GM04503 (cell line): ENCODE measurements at regions not wholly inside any gene's neighbourhood (a gene's known extent, or its start where the extent isn't known, plus 50 kb on each side); places are given as distances from the start of the nearest gene placed in this dataset.

Experiments
- DNase-seq: peaks from one replicate; pipeline ENCODE4 v3.0.0-alpha.2; 2012; ENCODE audit warnings: low read depth

DNA sequence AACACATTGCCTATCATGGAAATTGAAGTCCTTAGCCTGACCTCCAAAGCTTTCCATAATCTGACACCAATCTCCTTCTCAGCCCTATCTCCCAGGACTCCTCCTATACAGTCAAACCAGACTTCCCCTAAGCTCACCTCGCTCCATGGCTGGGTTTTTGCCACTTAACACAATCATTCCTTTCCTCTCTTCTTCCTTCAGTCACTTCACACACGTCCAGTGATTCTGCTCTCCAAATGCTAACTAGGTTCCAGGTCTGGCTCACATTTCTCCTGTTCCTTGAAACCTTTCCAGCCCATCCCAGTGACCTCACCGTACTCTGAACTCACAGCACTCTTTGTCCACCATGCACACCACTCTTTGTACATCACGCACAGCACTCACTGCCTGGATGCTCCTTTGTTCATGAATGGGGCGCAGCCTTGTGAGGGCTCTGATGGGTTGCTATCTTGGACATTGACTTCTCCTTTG lies 98.4 kb downstream of the GLUL start:
- no peak for DNase-seq

DNA sequence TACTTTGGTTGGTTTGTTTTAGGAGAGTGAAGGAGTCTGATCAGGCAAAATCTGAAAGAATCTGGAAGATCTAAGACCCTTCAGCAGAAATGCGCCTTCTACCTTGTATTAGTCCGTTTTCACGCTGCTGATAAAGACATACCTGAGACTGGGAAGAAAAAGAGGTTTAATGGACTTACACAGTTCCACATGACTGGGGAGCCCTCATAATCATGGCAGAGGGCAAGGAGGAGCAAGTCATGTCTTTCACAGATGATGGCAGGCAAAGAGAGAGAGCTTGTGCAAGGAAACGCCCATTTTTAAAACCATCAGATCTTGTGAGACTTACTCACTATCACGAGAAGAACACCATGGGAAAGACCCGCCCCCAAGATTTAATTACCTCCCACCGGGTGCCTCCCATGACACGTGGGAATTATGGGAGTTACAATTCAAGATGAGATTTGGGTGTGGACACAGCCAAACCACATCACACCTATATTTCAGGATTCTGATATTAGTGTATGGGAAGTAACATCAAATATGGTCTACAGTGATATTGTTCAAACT lies 99.3 kb downstream of the GLUL start:
- no peak for DNase-seq

DNA sequence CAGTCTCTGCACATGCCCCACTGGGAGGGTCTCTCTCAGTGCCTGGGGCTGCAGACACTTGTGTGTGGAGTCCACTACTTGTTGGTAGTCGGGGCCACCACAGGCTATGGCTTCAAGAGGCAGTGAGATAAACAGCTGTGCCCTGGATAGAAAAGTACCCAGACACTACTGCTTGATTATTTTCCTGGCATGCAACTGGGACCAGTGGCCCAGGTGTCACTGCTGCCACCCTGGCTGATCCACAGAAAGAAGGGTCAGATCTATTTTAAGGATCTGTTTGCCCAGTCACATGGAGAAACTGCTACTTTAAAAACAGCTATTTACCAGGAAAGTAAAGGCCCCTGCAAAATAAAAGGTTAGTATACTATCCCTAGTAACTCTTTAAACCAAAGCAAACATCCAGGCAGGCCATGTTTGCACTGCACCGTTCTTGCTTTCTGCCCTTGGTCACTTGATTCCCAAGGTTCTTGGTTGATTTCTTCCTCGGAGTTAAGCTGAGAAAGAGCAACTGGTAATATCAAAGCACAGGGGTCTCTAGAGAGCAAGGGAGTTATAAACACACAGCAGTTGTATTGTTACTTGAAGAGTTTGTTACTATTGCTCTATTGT lies 99.9 kb downstream of the GLUL start:
- DNase-seq = no peak

DNA sequence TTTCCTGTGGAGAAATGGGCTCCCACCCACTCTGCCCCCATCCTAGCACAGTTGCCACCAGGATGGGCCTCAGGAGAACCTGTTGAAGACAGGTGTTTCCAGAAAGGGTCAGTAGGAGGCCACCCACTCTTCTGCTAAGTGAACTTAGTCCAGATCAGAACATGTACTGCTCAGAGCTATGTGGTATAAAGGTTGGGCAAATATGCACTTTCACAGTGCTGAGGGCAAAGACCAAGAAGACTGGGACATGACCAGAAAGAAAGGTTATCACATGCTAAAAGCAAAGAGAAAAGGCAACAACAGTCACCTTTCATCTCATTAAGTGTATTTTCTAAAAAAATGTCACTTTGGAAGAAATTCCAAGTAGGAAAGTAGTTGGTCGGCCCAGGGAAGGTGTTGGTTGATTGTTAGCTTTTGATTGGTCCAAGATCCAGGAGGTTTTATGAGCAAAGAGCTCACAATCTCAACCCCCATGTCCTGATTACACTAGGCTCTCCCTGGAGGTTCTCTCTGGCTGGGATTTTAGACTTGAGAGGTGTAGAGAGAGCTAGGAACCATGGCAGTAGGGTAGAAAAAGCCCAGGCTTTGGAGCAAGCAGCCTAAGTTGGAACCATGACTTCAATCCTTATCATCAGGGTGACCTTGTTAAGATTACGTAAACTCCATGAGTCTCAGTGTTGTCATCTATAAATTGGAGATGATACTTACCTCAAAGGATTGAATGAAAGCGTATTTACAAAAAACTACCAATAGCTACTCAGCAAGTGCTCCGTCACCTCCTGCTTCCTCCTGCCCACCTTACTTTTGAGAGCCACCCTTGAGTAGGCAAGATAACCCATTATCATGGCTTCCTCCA lies 102.6 kb downstream of the GLUL start:
- DNase-seq = no peak

DNA sequence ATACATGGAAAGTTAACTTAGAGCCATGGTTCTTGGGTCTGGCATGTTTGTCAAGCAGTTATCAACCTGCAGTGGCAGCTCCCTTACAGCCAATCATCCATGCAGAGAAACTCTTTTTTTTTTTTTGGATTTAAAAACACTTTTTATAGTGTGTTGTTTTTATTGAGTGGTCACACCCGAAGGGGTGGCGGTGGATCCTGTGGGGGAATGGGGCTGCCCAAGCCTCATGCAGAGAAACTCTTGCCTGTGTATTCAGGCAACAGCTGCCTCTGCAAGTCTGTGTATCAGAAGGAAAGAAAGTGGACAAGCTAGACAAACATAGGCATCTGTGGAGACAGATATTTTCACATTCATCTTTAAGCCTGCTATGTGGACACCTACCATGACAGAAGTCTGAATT lies 104.8 kb downstream of the GLUL start:
- no peak for DNase-seq

DNA sequence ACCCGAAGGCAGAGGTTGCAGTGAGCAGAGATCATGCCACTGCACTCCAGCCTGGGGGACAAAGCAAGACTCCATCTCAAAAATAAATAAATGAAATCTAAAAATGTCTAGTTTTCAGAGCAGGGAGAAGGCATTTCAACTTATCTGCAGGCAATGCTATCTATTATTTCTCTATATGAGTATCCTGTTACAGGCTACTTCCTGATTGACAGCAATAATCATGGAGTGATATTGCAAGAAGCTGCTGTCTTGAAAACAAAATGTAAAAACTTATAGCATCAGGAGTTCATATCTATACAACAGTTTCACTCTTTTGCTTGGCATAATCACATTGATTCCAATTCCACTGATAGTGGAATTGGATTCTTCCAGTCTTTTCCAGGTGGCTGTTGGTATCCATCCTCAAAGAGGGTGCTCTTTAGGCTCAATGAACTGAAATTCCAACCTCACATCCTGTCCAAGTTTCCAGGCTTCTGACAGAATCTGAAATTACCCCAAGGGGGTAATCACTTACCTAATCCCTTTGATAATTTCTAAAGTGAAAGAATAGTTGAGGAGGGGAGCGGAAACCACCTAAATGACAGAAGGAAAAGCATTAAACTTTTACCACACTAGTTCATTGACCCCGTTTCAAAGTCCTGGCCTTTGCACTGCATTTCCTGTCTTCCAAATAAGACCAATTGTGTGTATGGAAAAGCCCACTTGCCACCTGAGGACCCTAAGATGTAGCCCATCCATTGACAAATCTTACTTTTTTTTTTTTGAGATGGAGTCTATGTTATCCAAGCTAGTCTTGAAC lies 107.6 kb downstream of the GLUL start:
- DNase-seq = no peak

DNA sequence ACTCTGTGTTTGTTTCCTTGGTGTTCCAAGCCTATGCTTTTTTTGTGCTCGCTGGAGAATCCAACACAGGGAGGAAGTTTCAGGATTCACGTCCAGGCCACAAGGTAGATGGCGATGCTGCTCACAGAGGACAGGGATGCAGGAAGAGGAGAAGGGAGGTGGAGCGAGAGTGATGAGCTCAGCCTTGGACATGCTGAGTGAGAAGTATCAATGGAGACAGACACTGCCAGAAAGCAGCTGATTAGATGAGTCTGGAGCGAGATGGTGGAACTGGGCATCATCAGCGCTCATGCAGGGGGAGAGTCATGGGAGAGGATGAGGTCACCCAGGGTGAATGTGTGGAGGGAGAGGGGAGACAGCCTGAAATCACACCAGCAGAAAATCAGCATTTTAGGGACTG lies 110.0 kb downstream of the GLUL start:
- peak; percentile 9 for DNase-seq

DNA sequence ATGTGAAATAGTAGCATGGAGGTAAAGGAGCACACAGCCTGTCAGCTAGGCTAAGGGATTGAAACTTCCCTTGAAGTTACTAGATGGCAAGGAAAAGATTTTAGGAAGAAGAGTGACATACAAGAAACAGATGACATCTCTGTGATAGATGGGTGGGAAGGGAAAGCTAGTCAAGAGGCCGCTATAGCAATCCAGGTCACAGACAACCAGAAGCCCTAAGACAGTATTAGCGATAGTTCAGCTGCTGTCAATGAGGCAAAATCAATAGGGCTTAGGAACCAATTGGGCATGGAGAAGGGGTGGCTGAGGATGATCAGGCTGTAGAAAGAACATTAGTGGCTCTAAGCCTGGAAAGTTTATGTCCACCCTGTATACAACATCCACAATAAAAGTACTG lies 111.1 kb downstream of the GLUL start:
- no peak for DNase-seq

DNA sequence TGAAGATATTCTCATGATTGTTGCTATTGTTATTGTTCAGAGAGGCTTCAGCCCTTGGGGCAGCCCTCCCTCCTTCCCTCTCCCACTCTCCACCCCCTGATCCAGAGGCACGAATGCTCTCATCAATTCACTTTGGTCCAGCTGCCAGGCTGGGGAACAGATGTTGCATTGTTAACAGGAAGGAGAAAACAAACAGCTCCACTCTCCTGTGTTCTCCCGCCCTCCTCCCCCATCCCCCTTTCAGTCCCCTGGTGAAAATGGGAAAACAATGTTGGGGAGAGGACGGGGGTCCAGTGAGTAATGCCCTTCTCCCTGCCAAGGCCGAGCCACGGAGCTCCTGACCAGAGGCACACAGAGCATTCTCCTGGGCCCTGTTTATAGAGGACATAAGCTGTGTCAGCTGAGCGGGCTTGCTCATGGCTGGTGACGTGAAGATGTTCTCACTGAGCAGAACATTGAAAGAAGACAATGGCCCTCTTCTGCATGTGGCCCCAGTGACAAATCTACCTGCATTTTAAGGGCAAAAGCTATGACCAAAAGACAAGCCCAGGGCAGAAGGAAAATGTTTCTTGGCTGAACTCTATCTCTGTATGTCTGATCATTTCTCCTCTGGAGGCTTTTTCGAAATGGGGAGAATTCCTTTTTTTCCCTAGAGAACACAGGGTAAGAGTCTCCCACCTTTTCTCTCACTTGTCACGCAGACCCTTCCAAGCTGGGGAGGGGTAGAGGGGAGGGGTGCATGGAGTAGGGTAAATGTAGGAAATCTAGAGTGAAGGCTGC lies 111.7 kb downstream of the GLUL start:
- no peak for DNase-seq

DNA sequence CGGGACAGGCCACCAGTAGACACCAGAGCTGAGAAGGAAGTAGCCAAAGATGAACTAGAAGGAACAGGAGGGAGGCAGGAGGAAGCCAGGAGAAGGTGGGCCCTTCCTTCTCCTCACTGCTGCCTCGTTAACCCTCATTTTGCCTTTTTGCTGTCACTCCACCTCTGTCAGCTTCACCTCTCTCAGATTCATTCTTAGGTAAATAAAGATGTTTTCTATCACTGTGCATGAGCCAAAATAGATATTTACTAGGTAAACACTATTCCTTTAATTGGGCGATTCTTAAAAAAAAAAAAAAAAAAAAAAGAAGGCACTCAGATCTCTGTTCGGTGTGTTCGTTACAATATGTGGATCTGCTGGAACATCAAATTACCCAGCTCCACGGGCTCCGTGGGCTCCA lies 112.3 kb downstream of the GLUL start:
- no peak for DNase-seq

DNA sequence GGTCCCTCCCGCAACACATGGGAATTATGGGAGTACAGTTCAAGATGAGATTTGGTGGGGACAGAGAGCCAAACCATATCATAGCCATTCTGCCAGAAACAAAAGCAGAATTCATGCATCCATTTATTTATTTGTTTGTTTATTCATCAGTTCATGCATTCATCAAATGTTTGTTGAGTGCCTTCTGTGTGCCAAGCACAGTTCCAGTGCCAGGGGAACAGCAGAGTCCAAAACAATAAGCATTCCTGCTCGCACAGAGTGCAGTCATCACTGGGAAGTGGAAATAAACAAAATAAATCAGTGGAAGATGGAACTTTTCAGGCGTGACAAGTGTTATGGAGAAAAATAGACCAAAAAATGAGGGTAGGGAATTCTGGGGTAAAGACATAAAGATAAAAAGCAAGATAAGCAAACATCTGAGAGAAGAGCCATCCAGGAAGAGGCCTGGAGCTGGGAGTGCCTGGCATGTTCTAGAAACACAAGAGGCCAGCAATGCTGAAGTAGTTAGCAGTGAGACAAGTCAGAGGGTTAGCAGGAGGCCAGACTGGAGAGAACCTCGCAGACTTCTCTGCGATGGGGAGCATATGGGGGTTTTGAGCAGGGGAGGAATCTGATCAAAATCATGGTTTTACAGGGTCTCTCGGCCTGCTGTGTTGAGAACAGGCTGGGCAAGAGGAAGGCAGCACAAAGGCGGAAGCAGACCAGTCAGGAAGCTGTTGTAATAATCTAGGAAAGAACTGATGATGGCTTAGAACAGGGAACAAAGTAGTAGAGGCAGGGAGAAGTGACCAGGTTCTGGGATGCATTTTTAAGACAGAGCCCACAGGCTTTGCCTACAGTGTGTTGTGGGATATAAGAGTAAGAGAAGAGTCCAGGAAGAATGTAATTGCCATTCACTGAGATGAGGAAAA lies 113.2 kb downstream of the GLUL start:
- DNase-seq = peak; percentile 17

DNA sequence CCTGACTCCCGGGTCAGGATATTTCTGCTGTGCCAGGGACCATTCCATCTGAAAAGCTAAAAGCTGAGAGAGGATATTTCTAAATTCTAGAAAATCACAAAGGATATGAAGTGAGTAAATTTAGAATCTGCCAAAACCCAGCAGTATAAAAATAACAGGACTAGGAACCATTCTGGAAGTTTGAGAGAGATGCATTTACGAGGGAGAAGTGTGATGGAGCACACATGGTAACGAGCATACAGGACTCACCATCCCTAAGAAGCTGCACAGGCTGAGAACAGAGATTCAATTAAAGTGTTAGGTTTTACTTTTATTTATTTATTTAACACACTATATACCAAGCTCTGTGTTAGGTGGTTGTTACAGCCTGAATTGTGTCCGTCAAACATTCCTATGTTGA lies 116.3 kb downstream of the GLUL start:
- no peak for DNase-seq

DNA sequence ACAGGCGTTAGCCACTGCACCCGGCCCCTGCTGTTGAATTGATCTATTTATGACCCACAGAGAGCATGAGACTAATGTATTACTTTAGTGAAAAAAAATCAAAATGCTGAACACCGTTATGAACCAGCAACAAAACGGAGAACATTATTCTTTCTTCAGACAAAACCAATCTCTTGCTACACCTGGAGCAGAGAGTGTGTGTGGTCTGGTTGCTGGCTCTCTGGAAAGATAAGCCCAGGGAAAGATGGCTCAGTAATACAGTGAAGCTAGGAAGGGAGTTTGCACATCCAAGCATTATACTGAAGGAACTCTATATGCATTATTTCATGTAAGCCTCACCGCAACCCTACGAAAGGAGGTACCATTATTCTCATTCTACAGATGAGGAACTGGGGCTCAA lies 117.0 kb downstream of the GLUL start:
- DNase-seq = no peak

DNA sequence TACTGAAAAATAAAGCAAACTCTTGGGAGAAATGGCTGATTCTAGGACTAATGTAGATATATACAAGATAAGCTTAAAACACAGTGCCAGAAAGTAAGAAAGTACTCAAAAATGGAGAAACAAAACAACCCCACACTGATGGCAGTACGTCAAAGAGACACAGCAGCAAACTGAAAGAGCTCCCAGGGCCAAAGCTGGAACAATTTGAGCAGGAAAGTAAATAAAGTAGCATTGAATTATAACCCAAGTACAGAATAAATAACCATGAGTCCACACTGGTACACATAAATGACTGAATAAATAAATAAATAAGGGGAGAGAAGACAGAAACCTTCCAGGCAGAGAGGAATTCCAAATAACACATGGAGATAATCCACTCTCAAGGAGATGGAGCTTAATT lies 120.9 kb downstream of the GLUL start:
- DNase-seq = no peak

DNA sequence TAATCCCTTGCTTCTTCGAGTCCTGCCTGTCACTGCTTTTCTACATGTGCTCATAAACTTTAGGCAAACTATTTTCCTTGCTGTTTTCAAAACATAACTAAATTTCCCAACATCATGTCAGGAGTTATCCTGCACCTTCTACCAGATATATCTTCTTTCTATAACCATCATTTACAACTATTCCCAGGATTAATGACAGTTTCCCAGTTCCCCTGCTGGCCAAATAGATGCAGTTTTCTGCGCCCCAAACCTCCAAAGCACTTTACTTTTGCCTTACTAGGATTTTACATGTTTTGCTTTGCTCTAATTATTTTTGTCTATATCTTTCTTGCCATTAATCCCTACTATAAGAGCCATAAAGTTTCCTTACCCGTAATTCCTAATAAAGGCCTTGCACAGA lies 122.5 kb downstream of the GLUL start:
- DNase-seq = no peak

DNA sequence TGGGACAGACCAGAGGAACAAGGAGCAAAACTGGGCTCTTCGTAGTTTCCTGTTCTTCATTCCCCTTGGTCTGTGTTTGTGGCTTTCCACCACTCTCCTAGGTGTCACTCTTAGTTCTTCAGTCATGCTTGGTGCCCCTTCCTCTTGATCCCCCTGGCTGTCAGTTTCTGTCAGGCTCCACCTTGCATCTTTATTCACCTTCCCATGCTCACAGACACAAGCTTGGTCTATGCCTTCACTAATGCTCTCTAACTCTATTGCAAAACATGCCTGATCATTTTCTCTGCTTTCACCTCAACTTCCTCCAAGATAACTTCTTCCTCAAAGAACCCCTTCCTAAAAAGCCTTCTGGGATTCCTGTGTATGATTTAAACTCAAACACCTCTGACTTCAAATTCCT lies 122.9 kb downstream of the GLUL start:
- no peak for DNase-seq

DNA sequence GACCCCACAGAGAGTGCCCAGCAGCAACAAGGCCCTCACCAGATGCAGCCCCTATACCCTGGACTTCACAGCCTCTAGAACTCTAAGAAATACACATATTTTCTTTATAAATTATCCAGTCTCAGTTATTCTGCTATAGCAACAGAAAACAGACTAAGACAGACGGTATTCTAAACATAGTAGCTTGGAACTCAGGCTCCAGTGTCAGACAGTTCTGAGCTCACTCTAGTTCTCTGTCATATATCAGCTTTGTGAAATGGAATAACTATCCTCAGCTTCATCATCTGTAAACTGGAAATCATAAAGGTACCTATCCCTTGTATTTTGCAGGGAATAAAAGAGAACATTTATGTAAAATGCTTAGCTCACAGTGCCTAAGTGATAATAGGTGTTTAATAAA lies 127.4 kb downstream of the GLUL start:
- no peak for DNase-seq

DNA sequence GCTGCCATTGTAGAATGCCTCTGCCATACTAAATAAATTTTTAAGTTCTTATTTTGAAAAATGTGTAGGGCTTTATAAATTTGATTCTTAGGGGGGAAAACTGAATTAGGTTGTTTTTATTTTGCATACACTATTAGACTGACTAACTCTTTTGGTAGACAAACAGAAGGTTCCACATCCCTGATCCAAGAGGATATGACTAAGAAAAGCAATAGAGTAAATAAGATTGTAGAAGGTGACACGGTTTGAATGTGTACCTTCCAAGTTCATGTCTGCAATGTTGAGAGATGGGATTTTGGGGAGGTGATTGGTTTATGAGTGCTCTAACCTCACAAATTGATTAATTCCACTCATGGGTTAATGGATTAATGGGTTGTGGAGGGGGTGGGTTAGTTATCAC lies 127.9 kb downstream of the GLUL start:
- DNase-seq = no peak

DNA sequence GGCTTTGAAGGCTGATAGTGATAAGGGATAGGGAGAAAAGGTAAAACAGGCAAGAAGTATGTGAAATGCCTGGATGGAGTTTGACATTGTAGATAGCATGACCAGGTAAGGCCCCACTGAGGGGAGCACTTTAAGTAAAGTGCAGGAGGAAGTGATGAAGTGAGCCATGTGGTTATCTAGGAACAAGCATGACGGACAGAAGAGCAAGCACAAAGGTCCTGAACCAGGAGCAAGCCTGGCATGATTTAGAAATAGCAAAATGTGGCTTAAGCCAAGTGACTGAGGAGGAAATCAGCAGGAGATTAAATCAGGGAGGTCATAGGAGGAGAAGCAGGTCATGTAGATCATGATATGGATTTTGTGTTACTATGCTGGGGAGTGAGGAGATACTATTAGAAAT lies 129.2 kb downstream of the GLUL start:
- DNase-seq = no peak

DNA sequence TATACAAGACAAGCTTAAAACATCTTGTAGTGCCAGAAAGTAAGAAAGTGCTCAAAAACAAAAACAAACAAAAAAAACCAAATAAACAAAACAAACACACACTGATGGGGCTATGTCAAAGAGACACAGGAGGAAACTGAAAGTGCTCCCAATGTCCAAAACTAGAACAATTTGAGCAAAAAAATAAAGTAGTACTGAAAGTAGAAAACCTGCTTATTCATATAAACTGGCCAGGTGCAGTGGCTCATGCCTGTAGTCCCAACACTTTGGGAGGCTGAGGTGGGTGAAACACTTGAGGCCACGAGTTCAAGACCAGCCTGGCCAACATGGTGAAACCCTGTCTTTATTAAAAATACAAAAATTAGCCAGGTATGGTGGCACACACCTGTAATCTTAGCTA lies 129.9 kb downstream of the GLUL start:
- DNase-seq = no peak

DNA sequence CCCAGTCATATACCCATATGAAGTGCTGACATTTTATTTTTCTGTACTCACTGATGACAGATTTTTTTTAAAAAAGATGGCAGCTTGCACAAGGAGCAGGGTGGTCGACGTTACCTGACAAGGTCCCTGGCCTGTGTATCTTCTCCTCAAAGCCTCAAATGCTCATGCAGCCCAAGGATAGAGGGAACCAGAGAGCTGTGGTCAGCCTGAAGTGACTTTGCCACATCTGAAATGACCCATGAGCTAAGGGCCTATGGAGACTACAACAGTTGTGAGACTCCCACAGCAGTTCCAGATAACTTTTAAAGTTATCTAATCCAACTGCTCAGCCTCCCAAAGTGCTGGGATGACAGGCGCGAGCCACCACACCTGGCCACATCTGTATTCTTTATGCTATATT lies 131.1 kb downstream of the GLUL start:
- no peak for DNase-seq
